SK-N-SH (cell line): ENCODE measurements at regions not wholly inside any gene's neighbourhood (a gene's known extent, or its start where the extent isn't known, plus 50 kb on each side); places are given as distances from the start of the nearest gene placed in this dataset.

Experiments used
- CTCF ChIP-seq: fragments of 200-600 bp; sonication (generic); IDR thresholded peaks from 2 replicates; pipeline ENCODE4 v1.6.1; 2017; ENCODE audit warnings: antibody characterized with exemption, mild to moderate bottlenecking, moderate library complexity
- GABPA ChIP-seq: IDR thresholded peaks from 2 replicates; pipeline ENCODE4 v1.4.0; 2012; ENCODE audit warnings: low read depth, mild to moderate bottlenecking
- MAX ChIP-seq: IDR thresholded peaks from 2 replicates; pipeline ENCODE4 v1.4.0; 2012; ENCODE audit warnings: low read depth
- POLR2AphosphoS5 ChIP-seq: IDR thresholded peaks from 2 replicates; pipeline ENCODE4 v1.6.1; 2012; ENCODE audit warnings: low read depth, low read length
- RAD21 ChIP-seq: IDR thresholded peaks from 2 replicates; pipeline ENCODE4 v1.6.1; 2012; ENCODE audit warnings: mild to moderate bottlenecking, low read length
- SIN3A ChIP-seq: IDR thresholded peaks from 2 replicates; pipeline ENCODE4 v1.6.1; 2012; ENCODE audit warnings: low read depth, mild to moderate bottlenecking, low read length, moderate library complexity, borderline replicate concordance
- SMC3 ChIP-seq: IDR thresholded peaks from 2 replicates; pipeline ENCODE4 v1.6.1; 2012; ENCODE audit warnings: low read depth, low read length, improper control_type of control experiment
- YY1 ChIP-seq: IDR thresholded peaks from 2 replicates; pipeline ENCODE4 v1.4.0; 2012; ENCODE audit warnings: low read depth, mild to moderate bottlenecking

GRCh38 chr1:90810681-90811080, 93.6 kb upstream of the BARHL2 start:
- TF ChIP-seq CTCF (no peak), SIN3A (no peak), RAD21 (no peak), MAX (no peak), POLR2AphosphoS5 (no peak), SMC3 (no peak), GABPA (no peak), YY1 (no peak)
